Endothelial cell of umbilical vein (primary cell): ENCODE measurements at regions not wholly inside any gene's neighbourhood (a gene's known extent, or its start where the extent isn't known, plus 50 kb on each side); places are given as distances from the start of the nearest gene placed in this dataset.

Source experiments
- BruUV-seq: library from RNA; stranded (reverse); fragments of 400-500 nt; replicated peaks from 2 replicates; lab custom pipeline; 2021; lab: Mats Ljungman, UMichigan
- CTCF ChIA-PET: fragments of 300-600, 350-600 bp; sonication (Branson Sonifier 250); formaldehyde crosslinking; loops from one replicate; lab custom pipeline; 2021; ENCODE audit warnings: antibody characterized with exemption, inconsistent platforms; lab: Charles Lee
- POLR2A ChIA-PET: fragments of 300-600, 350-600 bp; sonication (Branson Sonifier 250); formaldehyde crosslinking; loops from one replicate; lab custom pipeline; 2021; ENCODE audit warnings: antibody characterized with exemption, inconsistent platforms; lab: Charles Lee
- DNase-seq: peaks from one replicate; pipeline ENCODE4 v3.0.0-alpha.2; 2011; ENCODE audit warnings: low read depth, low spot score
- FAIRE-seq: peaks from 2 replicates; lab custom pipeline; 2011; peaks lifted over from hg19 to GRCh38; lab: Jason Lieb, UNC
- H2AFZ ChIP-seq: 2 replicates; pipeline ENCODE4 v1.6.0; 2012; ENCODE audit warnings: low read depth, low read length, control low read depth, inconsistent platforms
- H3K27ac ChIP-seq: 2 replicates; pipeline ENCODE4 v1.5.1; 2011; ENCODE audit warnings: low read depth, mild to moderate bottlenecking, control low read depth, low read length, moderate library complexity; ENCODE audit not compliant: insufficient read depth
- H3K27me3 ChIP-seq, 2 experiments: 2 replicates each; pipeline versions ENCODE4 v1.6.0 to v1.6.1; 2011; ENCODE audit warnings: low read length in 2 of 2, mixed read lengths in 1 of 2; ENCODE audit not compliant: control insufficient read depth in 2 of 2, insufficient read depth in 2 of 2
- H3K36me3 ChIP-seq, 2 experiments: 2 replicates in 1 of 2; 3 replicates in 1 of 2; pipeline ENCODE4 v1.5.1; 2011; ENCODE audit warnings: low read length in 2 of 2, mild to moderate bottlenecking in 1 of 2, moderate library complexity in 1 of 2; ENCODE audit not compliant: control insufficient read depth in 2 of 2, insufficient read depth in 2 of 2; ENCODE audit errors: extremely low read depth in 1 of 2
- H3K4me1 ChIP-seq: 3 replicates; pipeline ENCODE4 v1.5.1; 2011; ENCODE audit warnings: mild to moderate bottlenecking, low read length; ENCODE audit not compliant: control insufficient read depth, insufficient read depth; ENCODE audit errors: extremely low read depth
- H3K4me2 ChIP-seq: 2 replicates; pipeline ENCODE4 v1.6.1; 2011; ENCODE audit warnings: low read length, control low read depth, mixed read lengths; ENCODE audit not compliant: insufficient read depth
- H3K4me3 ChIP-seq, 3 experiments: fragments of 200-600 bp in 1 of 3; sonication (generic), shearing (Covaris generic) in 1 of 3; replicated peaks in 1 of 3; 2 replicates each; pipeline ENCODE4 v1.5.1; 2011 to 2016; ENCODE audit warnings: control low read depth in 3 of 3, low read length in 3 of 3, mild to moderate bottlenecking in 2 of 3, inconsistent platforms in 1 of 3, low read depth in 1 of 3, moderate library complexity in 1 of 3; ENCODE audit not compliant: insufficient read depth in 1 of 3
- H3K79me2 ChIP-seq: 2 replicates; pipeline ENCODE4 v1.6.0; 2012; ENCODE audit warnings: low read length, inconsistent platforms; ENCODE audit not compliant: control insufficient read depth, insufficient read depth
- H3K9ac ChIP-seq: replicated peaks from 2 replicates; pipeline ENCODE3; 2011; ENCODE audit warnings: low read length, control low read depth; ENCODE audit not compliant: insufficient read depth; ENCODE audit errors: extremely low read depth
- H3K9me1 ChIP-seq: replicated peaks from 3 replicates; pipeline ENCODE4 v1.6.0; 2011; ENCODE audit warnings: mild to moderate bottlenecking, low read length; ENCODE audit not compliant: control insufficient read depth, insufficient read depth; ENCODE audit errors: extremely low read depth
- H3K9me3 ChIP-seq: replicated peaks from 2 replicates; pipeline ENCODE4 v1.5.1; 2012; ENCODE audit warnings: low read length, inconsistent platforms; ENCODE audit not compliant: control insufficient read depth, insufficient read depth
- H4K20me1 ChIP-seq: replicated peaks from 2 replicates; pipeline ENCODE3; 2011; ENCODE audit warnings: mild to moderate bottlenecking, low read length; ENCODE audit not compliant: control insufficient read depth, insufficient read depth; ENCODE audit errors: extremely low read depth
- CTCF ChIP-seq, 2 donors: IDR thresholded peaks; 1 replicate in 1 of 2; 2 replicates in 1 of 2; pipeline ENCODE4 v1.5.1; 2011; ENCODE audit warnings: low read length in 2 of 2, mild to moderate bottlenecking in 2 of 2, moderate library complexity in 2 of 2, control low read depth in 1 of 2, inconsistent platforms in 1 of 2, low read depth in 1 of 2; ENCODE audit not compliant: insufficient read depth in 1 of 2; ENCODE audit errors: extremely low read depth in 1 of 2
- EZH2 ChIP-seq: IDR thresholded peaks from 2 replicates; pipeline ENCODE4 v1.6.1; 2012; ENCODE audit warnings: borderline replicate concordance, low read depth, mild to moderate bottlenecking, moderate library complexity, low read length, inconsistent platforms; ENCODE audit not compliant: severe bottlenecking
- FOS ChIP-seq: IDR thresholded peaks from 2 replicates; pipeline ENCODE4 v1.6.1; 2011; ENCODE audit warnings: mild to moderate bottlenecking, low read length, moderate library complexity, borderline replicate concordance; ENCODE audit not compliant: insufficient read depth
- GATA2 ChIP-seq: IDR thresholded peaks from 2 replicates; pipeline ENCODE4 v1.7.0; 2011; ENCODE audit warnings: low read depth, mild to moderate bottlenecking, moderate library complexity, mixed read lengths, low read length; ENCODE audit not compliant: insufficient read length, insufficient read depth
- JUN ChIP-seq: IDR thresholded peaks from 2 replicates; pipeline ENCODE4 v1.6.1; 2011; ENCODE audit warnings: borderline replicate concordance, low read depth; ENCODE audit not compliant: insufficient read length, insufficient read depth
- MAX ChIP-seq: IDR thresholded peaks from 2 replicates; pipeline ENCODE4 v1.6.1; 2011; ENCODE audit not compliant: insufficient read depth, insufficient read length
- MYC ChIP-seq: IDR thresholded peaks from one replicate; pipeline ENCODE4 v1.6.1; 2011; ENCODE audit warnings: mild to moderate bottlenecking, low read depth, low read length
- POLR2A ChIP-seq: IDR thresholded peaks from 2 replicates; pipeline ENCODE4 v1.6.1; 2012; ENCODE audit warnings: low read depth, mild to moderate bottlenecking, control low read depth, low read length
- POLR2AphosphoS5 ChIP-seq: IDR thresholded peaks from 2 replicates; pipeline ENCODE4 v1.6.1; 2012; ENCODE audit warnings: low read depth, mild to moderate bottlenecking, control low read depth, low read length, moderate library complexity; ENCODE audit not compliant: insufficient read depth
- dilution Hi-C: fragments of 300-500 bp; cut with MboI; formaldehyde crosslinking; loops from one replicate; pipeline ENCODE4 v1.15.0; 2019; ENCODE audit warnings: low sequenced_read_pairs; ENCODE audit not compliant: extremely low pct_ligation_motif_present
- intact Hi-C: fragments of 100-400 bp; cut with micrococcal nuclease; formaldehyde crosslinking; loops from one replicate; pipeline ENCODE4 v1.10.0; 2022

GRCh38 chr18:53984021-53984420, 240.4 kb downstream of the MBD2 start:
- Histone ChIP-seq H3K27ac (no peak overlapping the region), H3K79me2 (no peaks in the 10 kb centered on the region), H3K4me3 (no peak overlapping the region), H3K36me3 (no peaks in the 10 kb centered on the region), H2AFZ (no peak overlapping the region), H3K4me1 (no peaks in the 10 kb centered on the region), H3K9me3 (no peaks in the 10 kb centered on the region), H3K9ac (no peak overlapping the region), H4K20me1 (no peaks in the 10 kb centered on the region), H3K4me2 (no peak overlapping the region), H3K9me1 (no peaks in the 10 kb centered on the region), H3K27me3 (no peaks in the 10 kb centered on the region)
- ChIA-PET POLR2A (no interaction called here), CTCF (no interaction called here)
- TF ChIP-seq POLR2AphosphoS5 (no peak), CTCF (IDR thresholded peaks at IDR 0.05; ENCODE audit: extremely low read depth in 1 of 2, insufficient read depth in 1 of 2, low read depth in 1 of 2, low read length in 2 of 2) (no peak), JUN (no peak), POLR2A (no peak), FOS (no peak), MYC (no peak), GATA2 (no peak)
- FAIRE-seq (no peak), DNase-seq (no peak)
- intact Hi-C loops (no loop called here), dilution Hi-C loops (no loop called here)
- BruUV-seq, result no TSS peak

- Histone ChIP-seq H3K4me2 (no peak overlapping the region), H3K4me1 (no peaks in the 10 kb centered on the region), H3K9me3 (peaks cover 2% of the 10 kb centered on the region), H4K20me1 (no peaks in the 10 kb centered on the region), H3K79me2 (no peaks in the 10 kb centered on the region), H3K4me3 (no peak overlapping the region), H3K27me3 (no peaks in the 10 kb centered on the region), H2AFZ (no peak overlapping the region), H3K9me1 (no peaks in the 10 kb centered on the region), H3K9ac (no peak overlapping the region), H3K36me3 (no peaks in the 10 kb centered on the region), H3K27ac (no peak overlapping the region)
- dilution Hi-C loops (no loop called here), intact Hi-C loops (no loop called here)
- DNase-seq (no peak), FAIRE-seq (no peak)
- BruUV-seq, result no TSS peak
- TF ChIP-seq POLR2A (no peak), FOS (no peak), CTCF (IDR thresholded peaks at IDR 0.05; ENCODE audit: extremely low read depth in 1 of 2, insufficient read depth in 1 of 2, low read depth in 1 of 2, low read length in 2 of 2) (no peak), MAX (no peak), JUN (no peak), GATA2 (no peak), EZH2 (no peak), MYC (no peak)
- ChIA-PET CTCF (no interaction called here), POLR2A (no interaction called here)
These were observed 253.1 kb downstream of the MBD2 start for GRCh38 chr18:53971331-53971730.
